Lung (tissue), 11 donors: ENCODE measurements at regions not wholly inside any gene's neighbourhood (a gene's known extent, or its start where the extent isn't known, plus 50 kb on each side); places are given as distances from the start of the nearest gene placed in this dataset.

Experiments used
- ATAC-seq: fragments of 200-7000 bp; cut with Tn5 transposase; one replicate; pipeline ENCODE4 v1.9.1; 2020; ENCODE audit warnings: moderate number of reproducible peaks; ENCODE audit not compliant: insufficient read depth, low FRiP score
- DNase-seq, 3 donors: peaks; one replicate each; pipeline ENCODE4 v3.0.0-alpha.2; 2013 to 2017
- H3K27ac ChIP-seq, 2 donors: one replicate each; pipeline ENCODE4 v1.5.1; 2013; ENCODE audit warnings: mild to moderate bottlenecking in 2 of 2, moderate library complexity in 2 of 2, control low read depth in 1 of 2, inconsistent platforms in 1 of 2, low read depth in 1 of 2, low read length in 1 of 2
- H3K27me3 ChIP-seq, 3 donors: one replicate each; pipeline ENCODE4 v1.5.1; 2013; ENCODE audit warnings: low read length in 2 of 3; ENCODE audit not compliant: control insufficient read depth in 3 of 3, insufficient read depth in 3 of 3
- H3K36me3 ChIP-seq, 4 donors: one replicate each; pipeline ENCODE4 v1.5.1; 2013; ENCODE audit warnings: low read length in 4 of 4, mild to moderate bottlenecking in 1 of 4, moderate library complexity in 1 of 4; ENCODE audit not compliant: control insufficient read depth in 4 of 4, insufficient read depth in 4 of 4
- H3K4me1 ChIP-seq, 5 donors: one replicate each; pipeline ENCODE4 v1.5.1; 2013; ENCODE audit warnings: low read length in 5 of 5, mild to moderate bottlenecking in 2 of 5, moderate library complexity in 1 of 5; ENCODE audit not compliant: control insufficient read depth in 5 of 5, insufficient read depth in 5 of 5
- H3K4me3 ChIP-seq: one replicate; pipeline ENCODE4 v1.5.1; 2013; ENCODE audit warnings: mild to moderate bottlenecking, control low read depth, moderate library complexity
- H3K9ac ChIP-seq, 2 donors: one replicate each; pipeline ENCODE4 v1.5.1; 2013; ENCODE audit warnings: low read length in 2 of 2, control low read depth in 1 of 2; ENCODE audit not compliant: insufficient read depth in 1 of 2
- H3K9me3 ChIP-seq, 4 donors: one replicate each; pipeline ENCODE4 v1.5.1; 2013; ENCODE audit warnings: low read length in 3 of 4, mild to moderate bottlenecking in 1 of 4, moderate library complexity in 1 of 4; ENCODE audit not compliant: control insufficient read depth in 4 of 4, insufficient read depth in 3 of 4
- WGBS, 2 donors: extraction: QIAGEN DNeasy Blood & Tissue Kit; methylation state at CpG; one replicate each; pipeline ENCODE4 v1.1.7; 2013; 5-methylcytosine and 5-hydroxymethylcytosine counted together
- TF ChIP-seq, protein P1 (sequence below): IDR thresholded peaks from 2 replicates; pipeline ENCODE4 v1.5.1; 2012; ENCODE audit warnings: mild to moderate bottlenecking; ENCODE audit errors: control extremely low read depth, extremely low read depth
- donor health status: control.
- donor health status: control.
- donor health status: Bipolar disorder and iron deficiency.
- donor health status: healthy.
- donor health status: DM: yes; HTN: yes; CAD: no.

DNA sequence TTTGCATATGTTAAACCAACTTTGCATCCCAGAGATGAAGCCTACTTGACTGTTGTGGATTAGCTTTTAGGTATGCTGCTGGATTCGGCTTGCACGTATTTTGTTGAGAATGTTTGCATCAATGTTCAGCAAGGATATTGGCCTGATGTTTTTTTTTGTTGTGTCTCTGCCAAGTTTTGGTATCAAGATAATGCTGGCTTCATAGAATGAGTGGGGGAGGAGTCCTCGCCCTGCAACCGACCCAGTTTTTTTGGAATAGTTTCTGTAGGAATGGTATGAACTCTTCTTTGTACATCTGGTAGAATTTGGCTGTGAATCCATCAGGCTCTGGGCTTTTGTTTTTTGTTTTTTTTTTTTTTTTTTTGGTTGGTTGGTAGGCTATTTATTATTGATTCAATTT, 147.9 kb downstream of the AHR start:
- Histone ChIP-seq H3K27me3 (no peaks in the 10 kb centered on the region), H3K27ac (no peak overlapping the region), H3K4me3 (no peak overlapping the region), H3K36me3 (no peaks in the 10 kb centered on the region), H3K4me1 (no peaks in the 10 kb centered on the region), H3K9me3 (peaks cover 0 to 9% (median 3%) of the 10 kb centered on the region in 4 donors), H3K9ac (no peak overlapping the region)
- DNase-seq (peak in 2 of 3 donors; percentile 12 to 16), ATAC-seq (no peak)
- 82 to 94% methylated on average over 4 of the region's 4 CpGs for WGBS, 2 donors
- TF ChIP-seq, protein P1, sequence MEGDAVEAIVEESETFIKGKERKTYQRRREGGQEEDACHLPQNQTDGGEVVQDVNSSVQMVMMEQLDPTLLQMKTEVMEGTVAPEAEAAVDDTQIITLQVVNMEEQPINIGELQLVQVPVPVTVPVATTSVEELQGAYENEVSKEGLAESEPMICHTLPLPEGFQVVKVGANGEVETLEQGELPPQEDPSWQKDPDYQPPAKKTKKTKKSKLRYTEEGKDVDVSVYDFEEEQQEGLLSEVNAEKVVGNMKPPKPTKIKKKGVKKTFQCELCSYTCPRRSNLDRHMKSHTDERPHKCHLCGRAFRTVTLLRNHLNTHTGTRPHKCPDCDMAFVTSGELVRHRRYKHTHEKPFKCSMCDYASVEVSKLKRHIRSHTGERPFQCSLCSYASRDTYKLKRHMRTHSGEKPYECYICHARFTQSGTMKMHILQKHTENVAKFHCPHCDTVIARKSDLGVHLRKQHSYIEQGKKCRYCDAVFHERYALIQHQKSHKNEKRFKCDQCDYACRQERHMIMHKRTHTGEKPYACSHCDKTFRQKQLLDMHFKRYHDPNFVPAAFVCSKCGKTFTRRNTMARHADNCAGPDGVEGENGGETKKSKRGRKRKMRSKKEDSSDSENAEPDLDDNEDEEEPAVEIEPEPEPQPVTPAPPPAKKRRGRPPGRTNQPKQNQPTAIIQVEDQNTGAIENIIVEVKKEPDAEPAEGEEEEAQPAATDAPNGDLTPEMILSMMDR = no peak

DNA sequence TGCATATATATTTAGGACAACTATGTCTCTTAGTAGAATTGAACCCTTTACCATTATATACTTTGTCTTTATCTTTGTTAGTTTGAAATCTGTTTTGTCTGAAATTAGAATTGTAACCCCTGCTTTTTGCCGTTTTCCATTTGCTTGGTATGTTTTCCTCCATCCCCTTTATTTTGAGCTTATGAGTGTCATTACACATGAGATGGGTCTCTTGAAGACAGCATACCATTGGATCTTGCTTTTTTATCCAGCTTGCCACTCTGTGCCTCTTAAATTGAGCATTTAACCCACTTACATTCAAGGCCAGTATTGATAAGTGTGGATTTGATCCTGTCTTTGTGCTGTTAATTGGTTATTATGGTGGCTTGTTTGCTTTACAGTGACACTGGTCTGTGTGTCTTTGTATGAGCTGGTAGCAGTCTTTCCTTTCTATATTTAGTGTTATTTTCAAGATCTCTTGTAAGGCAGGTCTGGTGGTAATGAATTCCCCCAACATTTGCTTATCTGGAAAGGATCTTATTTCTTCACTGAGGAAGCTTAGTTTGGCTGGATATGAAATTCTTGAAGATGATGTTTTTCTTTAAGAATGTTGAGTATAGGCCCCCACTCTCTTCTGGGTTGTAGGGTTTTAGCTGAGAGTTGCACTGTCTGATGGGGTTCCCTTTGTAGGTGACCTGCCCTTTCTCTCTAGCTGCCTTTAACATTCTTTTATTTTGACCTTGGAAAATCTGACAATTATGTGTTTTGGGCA, 149.5 kb downstream of the AHR start:
- WGBS, 2 donors = 54 to 98% methylated on average over 1 of the region's 1 CpG
- DNase-seq = no peak
- TF ChIP-seq, protein P1 = no peak
- Histone ChIP-seq H3K4me1 (no peaks in the 10 kb centered on the region), H3K9ac (no peak overlapping the region), H3K27me3 (no peaks in the 10 kb centered on the region), H3K27ac (no peak overlapping the region), H3K4me3 (no peak overlapping the region), H3K36me3 (no peaks in the 10 kb centered on the region), H3K9me3 (peaks cover 0 to 9% (median 3%) of the 10 kb centered on the region in 4 donors)
- ATAC-seq = no peak

DNA sequence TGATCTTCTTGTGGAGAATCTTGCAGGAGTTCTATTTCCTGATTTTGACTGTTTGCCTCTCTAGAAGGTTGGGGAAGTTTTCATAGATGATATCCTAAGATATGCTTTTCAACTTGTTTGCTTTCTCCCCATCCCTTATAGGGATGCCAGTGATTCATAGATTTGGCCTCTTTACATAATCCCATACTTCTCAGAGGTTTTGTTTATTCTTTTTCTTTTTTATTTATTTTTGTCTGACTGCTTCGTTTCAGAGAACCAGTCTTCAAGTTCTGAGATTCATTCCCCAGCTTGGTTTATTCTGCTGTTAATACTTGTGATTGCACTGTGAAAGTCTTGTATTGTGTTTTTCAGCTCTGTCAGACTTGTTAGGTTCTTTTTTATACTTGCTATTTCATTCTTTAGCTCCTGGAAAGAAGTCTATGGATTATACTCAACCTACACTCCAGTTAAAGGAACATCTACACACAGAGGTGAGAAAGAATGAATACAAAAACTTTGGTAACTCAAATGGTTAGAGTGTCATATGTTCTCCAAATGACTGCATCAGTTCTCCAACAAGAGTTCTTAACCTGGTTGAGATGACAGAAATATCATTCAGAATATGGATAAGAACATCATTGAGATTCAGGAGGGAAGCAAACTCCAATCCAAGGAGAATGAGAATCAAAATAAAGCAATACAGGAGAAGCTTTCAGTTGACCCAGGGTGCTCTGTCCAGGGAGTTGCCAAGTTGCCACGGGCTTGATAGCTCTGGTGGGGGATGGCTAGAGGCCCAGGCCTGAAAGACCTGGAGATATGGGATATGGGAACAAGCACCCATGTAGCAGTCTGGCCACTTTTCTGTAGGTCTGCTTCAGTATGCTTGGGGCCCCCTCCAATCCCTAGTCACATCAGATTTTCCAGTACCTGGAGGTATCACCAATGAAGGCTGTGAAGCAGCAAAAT, 150.3 kb downstream of the AHR start:
- H3K4me1 ChIP-seq = no peaks in the 10 kb centered on the region
- H3K4me3 ChIP-seq = no peak overlapping the region
- no peaks in the 10 kb centered on the region for H3K27me3 ChIP-seq
- no peak for DNase-seq
- ATAC-seq = no peak
- no peak overlapping the region for H3K27ac ChIP-seq
- 69 to 83% methylated on average over 2 of the region's 2 CpGs for WGBS, 2 donors
- H3K36me3 ChIP-seq = no peaks in the 10 kb centered on the region
- no peak overlapping the region for H3K9ac ChIP-seq
- TF ChIP-seq, protein P1 = no peak
- peaks cover 0 to 9% (median 3%) of the 10 kb centered on the region in 4 donors for H3K9me3 ChIP-seq
